H9 (cell line): ENCODE measurements at regions not wholly inside any gene's neighbourhood (a gene's known extent, or its start where the extent isn't known, plus 50 kb on each side); places are given as distances from the start of the nearest gene placed in this dataset.

Experiments used
- DNase-seq: peaks from one replicate; pipeline ENCODE4 v3.0.0-alpha.2; 2017
- H2AFZ ChIP-seq: one replicate; pipeline ENCODE4 v1.6.1; 2013; ENCODE audit warnings: mild to moderate bottlenecking, low read length, control low read depth, moderate library complexity
- H2AK5ac ChIP-seq: 2 replicates; pipeline ENCODE4 v1.6.1; 2013; ENCODE audit warnings: low read length, control low read depth, mixed read lengths; ENCODE audit not compliant: insufficient read length
- H2BK120ac ChIP-seq: one replicate; pipeline ENCODE4 v1.6.1; 2013; ENCODE audit warnings: low read depth, mild to moderate bottlenecking, low read length, control low read depth, inconsistent platforms; ENCODE audit not compliant: poor library complexity, severe bottlenecking
- H2BK12ac ChIP-seq: 2 replicates; pipeline ENCODE4 v1.6.1; 2013; ENCODE audit warnings: low read length, control low read depth, mixed read lengths, low read depth; ENCODE audit not compliant: insufficient read length
- H2BK15ac ChIP-seq: 2 replicates; pipeline ENCODE4 v1.6.1; 2013; ENCODE audit warnings: low read depth, low read length, control low read depth
- H2BK20ac ChIP-seq: one replicate; pipeline ENCODE4 v1.6.1; 2013; ENCODE audit warnings: low read depth, mild to moderate bottlenecking, low read length, control low read depth, inconsistent platforms; ENCODE audit not compliant: poor library complexity, severe bottlenecking
- H2BK5ac ChIP-seq: 2 replicates; pipeline ENCODE4 v1.6.1; 2013; ENCODE audit warnings: low read length, control low read depth, mixed read lengths; ENCODE audit not compliant: insufficient read length
- H3K14ac ChIP-seq: 2 replicates; pipeline ENCODE4 v1.6.1; 2013; ENCODE audit warnings: low read length, control low read depth; ENCODE audit not compliant: insufficient read depth
- H3K18ac ChIP-seq: 2 replicates; pipeline ENCODE4 v1.6.1; 2013; ENCODE audit warnings: low read depth, mild to moderate bottlenecking, mixed read lengths, low read length, control low read depth; ENCODE audit not compliant: insufficient read length
- H3K23ac ChIP-seq: 2 replicates; pipeline ENCODE4 v1.6.1; 2013; ENCODE audit warnings: low read length, control low read depth, mixed read lengths, low read depth; ENCODE audit not compliant: insufficient read length
- H3K23me2 ChIP-seq: 2 replicates; pipeline ENCODE4 v1.6.1; 2013; ENCODE audit warnings: low read depth, mild to moderate bottlenecking, mixed read lengths, low read length, control low read depth; ENCODE audit not compliant: insufficient read length, poor library complexity, severe bottlenecking
- H3K27ac ChIP-seq: 2 replicates; pipeline ENCODE4 v1.5.1; 2013; ENCODE audit warnings: low read length, control low read depth, mixed read lengths, low read depth; ENCODE audit not compliant: insufficient read length
- H3K27me3 ChIP-seq: 2 replicates; pipeline ENCODE4 v1.6.1; 2013; ENCODE audit warnings: low read length, control low read depth, inconsistent platforms; ENCODE audit not compliant: insufficient read depth
- H3K4ac ChIP-seq: 2 replicates; pipeline ENCODE4 v1.6.1; 2013; ENCODE audit warnings: low read depth, mild to moderate bottlenecking, control low read depth, inconsistent platforms, low read length, moderate library complexity
- H3K4me1 ChIP-seq: 2 replicates; pipeline ENCODE4 v1.6.1; 2013; ENCODE audit warnings: low read length, control low read depth, inconsistent platforms; ENCODE audit not compliant: insufficient read depth
- H3K4me2 ChIP-seq: 2 replicates; pipeline ENCODE4 v1.6.1; 2013; ENCODE audit warnings: low read length, control low read depth, mixed read lengths; ENCODE audit not compliant: insufficient read length, insufficient read depth
- H3K56ac ChIP-seq: 2 replicates; pipeline ENCODE4 v1.6.1; 2013; ENCODE audit warnings: low read depth, mild to moderate bottlenecking, mixed read lengths, low read length, control low read depth; ENCODE audit not compliant: insufficient read length
- H3K79me1 ChIP-seq: 2 replicates; pipeline ENCODE4 v1.6.1; 2013; ENCODE audit warnings: low read depth, mild to moderate bottlenecking, moderate library complexity, low read length, control low read depth, inconsistent platforms; ENCODE audit not compliant: insufficient read depth, poor library complexity, severe bottlenecking
- H3K79me2 ChIP-seq: 2 replicates; pipeline ENCODE4 v1.6.1; 2013; ENCODE audit warnings: low read length, control low read depth, inconsistent platforms; ENCODE audit not compliant: insufficient read depth
- H3K9ac ChIP-seq: 2 replicates; pipeline ENCODE4 v1.6.1; 2013; ENCODE audit warnings: low read length, control low read depth, mixed read lengths; ENCODE audit not compliant: insufficient read length; ENCODE audit errors: extremely low read depth
- H3K9me3 ChIP-seq: one replicate; pipeline ENCODE4 v1.6.1; 2013; ENCODE audit warnings: low read depth, low read length, inconsistent platforms; ENCODE audit not compliant: control insufficient read depth
- H3T11ph ChIP-seq: one replicate; pipeline ENCODE4 v1.6.1; 2013; ENCODE audit warnings: mild to moderate bottlenecking, low read length, control low read depth, inconsistent platforms
- H4K20me1 ChIP-seq: one replicate; pipeline ENCODE4 v1.6.1; 2013; ENCODE audit not compliant: control insufficient read depth, insufficient read length, insufficient read depth
- H4K5ac ChIP-seq: 2 replicates; pipeline ENCODE4 v1.6.1; 2013; ENCODE audit warnings: low read depth, mild to moderate bottlenecking, mixed read lengths, low read length, control low read depth; ENCODE audit not compliant: insufficient read length
- H4K8ac ChIP-seq: replicated peaks from 2 replicates; pipeline ENCODE4 v1.6.1; 2013; ENCODE audit warnings: low read length, control low read depth, mixed read lengths, low read depth; ENCODE audit not compliant: insufficient read length
- H4K91ac ChIP-seq: 2 replicates; pipeline ENCODE4 v1.6.1; 2013; ENCODE audit warnings: low read depth, mild to moderate bottlenecking, moderate library complexity, mixed read lengths, low read length, control low read depth; ENCODE audit not compliant: insufficient read length
- H3K27ac Mint-ChIP-seq, 3 experiments: 2 replicates in 2 of 3; 3 replicates in 1 of 3; pipeline ENCODE4 v1.8.0; 2020 to 2021; ENCODE audit warnings: mixed read lengths in 3 of 3, mild to moderate bottlenecking in 1 of 3, moderate library complexity in 1 of 3
- H3K27me3 Mint-ChIP-seq: 2 replicates; pipeline ENCODE4 v1.8.0; 2021; ENCODE audit warnings: low read depth, mild to moderate bottlenecking, moderate library complexity, mixed read lengths
- H3K36me3 Mint-ChIP-seq, 3 experiments: 2 replicates in 2 of 3; 3 replicates in 1 of 3; pipeline ENCODE4 v1.8.0; 2020 to 2021; ENCODE audit warnings: low read depth in 3 of 3, mixed read lengths in 3 of 3; ENCODE audit not compliant: insufficient read depth in 1 of 3
- H3K4me1 Mint-ChIP-seq, 2 experiments: 2 replicates each; pipeline ENCODE4 v1.8.0; 2020; ENCODE audit warnings: mixed read lengths in 2 of 2
- H3K4me3 Mint-ChIP-seq, 2 experiments: 2 replicates in 1 of 2; 3 replicates in 1 of 2; pipeline ENCODE4 v1.8.0; 2020 to 2021; ENCODE audit warnings: mild to moderate bottlenecking in 2 of 2, mixed read lengths in 2 of 2, moderate library complexity in 1 of 2
- H3K9me3 Mint-ChIP-seq, 2 experiments: 2 replicates in 1 of 2; 3 replicates in 1 of 2; pipeline ENCODE4 v1.8.0; 2020; ENCODE audit warnings: mild to moderate bottlenecking in 2 of 2, mixed read lengths in 2 of 2, moderate library complexity in 1 of 2
- WGBS: extraction: QIAGEN DNeasy Blood & Tissue Kit; methylation state at CpG from one replicate; pipeline ENCODE4 v1.1.7; 2013; ENCODE audit warnings: missing lambda C conversion rate, low lambda C conversion rate, mixed read lengths; ENCODE audit not compliant: insufficient read length; ENCODE audit errors: extremely low coverage; 5-methylcytosine and 5-hydroxymethylcytosine counted together
- TF ChIP-seq, protein P1 (sequence below): fragments of 200-600 bp; sonication (generic); conservative IDR thresholded peaks from 3 replicates; pipeline ENCODE4 v1.8.0; 2021; ENCODE audit warnings: antibody characterized with exemption, mild to moderate bottlenecking

DNA sequence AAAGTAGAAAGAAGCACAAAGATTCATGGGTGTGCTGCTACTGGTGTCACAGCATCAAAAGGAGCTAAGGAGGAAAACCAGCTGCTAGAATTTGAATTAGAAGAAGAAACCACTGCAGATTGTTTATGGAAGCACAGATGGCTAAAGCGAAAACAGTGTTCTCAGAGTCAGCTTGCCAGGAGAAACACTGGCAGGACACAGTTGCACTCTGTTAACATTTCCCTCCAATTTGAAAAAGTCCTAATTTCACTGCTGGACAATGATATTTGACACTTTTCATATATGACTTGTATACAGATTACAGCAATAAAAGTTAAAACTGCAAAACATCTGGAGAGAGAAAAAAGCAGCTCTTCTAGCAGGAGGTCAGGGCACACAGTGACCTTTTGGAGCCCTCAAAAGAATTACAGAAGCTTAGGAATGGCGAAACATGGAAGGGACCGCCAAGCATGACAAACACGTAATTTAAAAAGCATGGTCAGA is 314.5 kb downstream of the COL12A1 start:
- no peak overlapping the region for H3K4ac ChIP-seq
- H3K4me1 Mint-ChIP-seq = no peaks in the 10 kb centered on the region

More for the DNA sequence above, 314.5 kb downstream of the COL12A1 start:
- no peak overlapping the region for H3K18ac ChIP-seq
- H2BK20ac ChIP-seq = no peak overlapping the region
- no peak overlapping the region for H2BK15ac ChIP-seq
- no peak overlapping the region for H3K56ac ChIP-seq
- no peaks in the 10 kb centered on the region for H4K20me1 ChIP-seq
- H4K91ac ChIP-seq = no peak overlapping the region
- H2BK120ac ChIP-seq = no peak overlapping the region
- 0 out of 7 replicates have a peak overlapping the region, but pooled peaks of 1 of the 3 experiments have one; percentile 65 for H3K27ac Mint-ChIP-seq
- no peak overlapping the region for H2BK5ac ChIP-seq
- H3K4me1 ChIP-seq = no peaks in the 10 kb centered on the region
- H3T11ph ChIP-seq = no peak overlapping the region
- no peak overlapping the region for H3K4me2 ChIP-seq
- H4K5ac ChIP-seq = no peak overlapping the region
- no peak overlapping the region for H3K23ac ChIP-seq
- H3K79me1 ChIP-seq = no peaks in the 10 kb centered on the region
- H2AFZ ChIP-seq = no peak overlapping the region
- no peak overlapping the region for H3K9ac ChIP-seq
- H3K4me3 Mint-ChIP-seq = no peak overlapping the region
- no peak for DNase-seq
- no peak overlapping the region for H3K14ac ChIP-seq
- no peaks in the 10 kb centered on the region for H3K27me3 ChIP-seq
- peaks cover 0 to 2% of the 10 kb centered on the region in 2 experiments; a peak in 1 of 5 replicates for H3K9me3 Mint-ChIP-seq
- no CpG with 5 or more reads among the region's 4 CpGs for WGBS
- H3K23me2 ChIP-seq = no peaks in the 10 kb centered on the region
- H3K27ac ChIP-seq = no peak overlapping the region
- no peak overlapping the region for H4K8ac ChIP-seq
- H3K36me3 Mint-ChIP-seq = no peaks in the 10 kb centered on the region
- no peaks in the 10 kb centered on the region; the same call in none of the 2 replicates for H3K27me3 Mint-ChIP-seq
- no peaks in the 10 kb centered on the region for H3K79me2 ChIP-seq
- H2AK5ac ChIP-seq = no peak overlapping the region
- H3K9me3 ChIP-seq = no peaks in the 10 kb centered on the region
- H2BK12ac ChIP-seq = no peak overlapping the region
- TF ChIP-seq, protein P1, sequence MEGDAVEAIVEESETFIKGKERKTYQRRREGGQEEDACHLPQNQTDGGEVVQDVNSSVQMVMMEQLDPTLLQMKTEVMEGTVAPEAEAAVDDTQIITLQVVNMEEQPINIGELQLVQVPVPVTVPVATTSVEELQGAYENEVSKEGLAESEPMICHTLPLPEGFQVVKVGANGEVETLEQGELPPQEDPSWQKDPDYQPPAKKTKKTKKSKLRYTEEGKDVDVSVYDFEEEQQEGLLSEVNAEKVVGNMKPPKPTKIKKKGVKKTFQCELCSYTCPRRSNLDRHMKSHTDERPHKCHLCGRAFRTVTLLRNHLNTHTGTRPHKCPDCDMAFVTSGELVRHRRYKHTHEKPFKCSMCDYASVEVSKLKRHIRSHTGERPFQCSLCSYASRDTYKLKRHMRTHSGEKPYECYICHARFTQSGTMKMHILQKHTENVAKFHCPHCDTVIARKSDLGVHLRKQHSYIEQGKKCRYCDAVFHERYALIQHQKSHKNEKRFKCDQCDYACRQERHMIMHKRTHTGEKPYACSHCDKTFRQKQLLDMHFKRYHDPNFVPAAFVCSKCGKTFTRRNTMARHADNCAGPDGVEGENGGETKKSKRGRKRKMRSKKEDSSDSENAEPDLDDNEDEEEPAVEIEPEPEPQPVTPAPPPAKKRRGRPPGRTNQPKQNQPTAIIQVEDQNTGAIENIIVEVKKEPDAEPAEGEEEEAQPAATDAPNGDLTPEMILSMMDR = no peak
